ENCODE measurements at regions not wholly inside any gene's neighbourhood (a gene's known extent, or its start where the extent isn't known, plus 50 kb on each side); places are given as distances from the start of the nearest gene placed in this dataset.

GRCh38 chr4:41799126-41799525 is 50.6 kb upstream of the PHOX2B start:
- H3K27me3 ChIP-seq (ENCODE audit: control insufficient read depth, insufficient read depth, low read length): peaks cover 15% of the 10 kb centered on the region
- no peak overlapping the region for H4K5ac ChIP-seq (ENCODE audit: low read depth, low read length)
- H2BK15ac ChIP-seq (ENCODE audit: low read depth, low read length): no peak overlapping the region
- H3K23ac ChIP-seq (ENCODE audit: low read depth, low read length): no peak overlapping the region
- H3K4ac ChIP-seq (ENCODE audit: low read depth, low read length): no peak overlapping the region
- H2AFZ ChIP-seq (replicated peaks; ENCODE audit: low read length, poor library complexity): no peak overlapping the region
- dilution Hi-C loops (cut with HindIII; ENCODE audit: low sequenced_read_pairs, unreplicated experiment): no loop called here
- H3K56ac ChIP-seq (ENCODE audit: extremely low read depth, insufficient read depth, low read length): no peak overlapping the region
- ChIA-PET POLR2A (ENCODE audit: unreplicated experiment) (no interaction called here), CTCF (no interaction called here)
- TF ChIP-seq MAFK (IDR thresholded peaks at IDR 0.05; ENCODE audit: low read depth, low read length): no peak
- no peak for TF ChIP-seq RFX5 (IDR thresholded peaks at IDR 0.05; ENCODE audit: low read depth, low read length)
- no peak for TF ChIP-seq RCOR1 (IDR thresholded peaks at IDR 0.05; ENCODE audit: insufficient replicate concordance, low read length)
- TF ChIP-seq NFE2L2 (IDR thresholded peaks at IDR 0.05; ENCODE audit: low read depth, low read length): no peak
- no peak for TF ChIP-seq BHLHE40 (IDR thresholded peaks at IDR 0.05; ENCODE audit: low read depth, low read length)
- TF ChIP-seq RAD21 (IDR thresholded peaks at IDR 0.05; ENCODE audit: low read length): no peak
- no peak for TF ChIP-seq POLR2A (IDR thresholded peaks at IDR 0.05; ENCODE audit: low read depth, low read length)
- no peak for TF ChIP-seq FOS (IDR thresholded peaks at IDR 0.05; ENCODE audit: low read depth, low read length)
- no peak for TF ChIP-seq ELK1 (IDR thresholded peaks at IDR 0.05; ENCODE audit: borderline replicate concordance, low read depth, low read length)
- no peak for TF ChIP-seq CTCF (conservative IDR thresholded peaks at IDR 0.05; ENCODE audit: low read depth, low read length)
- TF ChIP-seq MXI1 (IDR thresholded peaks at IDR 0.05; ENCODE audit: borderline replicate concordance, low read depth, low read length): no peak
- TF ChIP-seq CHD1 (IDR thresholded peaks at IDR 0.05; ENCODE audit: low read depth, low read length): no peak
- no peak for TF ChIP-seq USF2 (IDR thresholded peaks at IDR 0.05; ENCODE audit: low read depth, low read length)
- no peak for TF ChIP-seq MAZ (IDR thresholded peaks at IDR 0.05; ENCODE audit: borderline replicate concordance, low read depth, low read length)
- no peak for TF ChIP-seq CEBPB (IDR thresholded peaks at IDR 0.05; ENCODE audit: low read depth, low read length)
- no peak for TF ChIP-seq SMC3 (IDR thresholded peaks at IDR 0.05; ENCODE audit: low read depth, low read length)
- intact Hi-C loops (cut with micrococcal nuclease): no loop called here
- H2BK120ac ChIP-seq (ENCODE audit: low read depth, low read length): no peak overlapping the region
- H4K8ac ChIP-seq (ENCODE audit: low read depth in 2 of 2, low read length in 2 of 2): no peak overlapping the region
- no peak overlapping the region for H3K9ac ChIP-seq (ENCODE audit: low read depth, low read length)
- H2BK20ac ChIP-seq (ENCODE audit: low read depth, low read length): no peak overlapping the region
- no peak for ATAC-seq (ENCODE audit: low read depth)
- H3K18ac ChIP-seq (ENCODE audit: low read depth, low read length): no peak overlapping the region
- H4K20me1 ChIP-seq (ENCODE audit: insufficient read depth, low read length): no peaks in the 10 kb centered on the region
- DNase-seq: no peak
- H2AK5ac ChIP-seq (ENCODE audit: low read depth, low read length): no peak overlapping the region
- no peak overlapping the region for H3K4me3 ChIP-seq (ENCODE audit: insufficient read depth, low read depth, low read length)
- H4K91ac ChIP-seq (ENCODE audit: insufficient read depth, low read depth, low read length): no peak overlapping the region
- H3K9me1 ChIP-seq (ENCODE audit: insufficient read depth, low read length): no peaks in the 10 kb centered on the region
- H3K14ac ChIP-seq (replicated peaks; ENCODE audit: low read depth, low read length): no peak overlapping the region
- H3K9me3 ChIP-seq (ENCODE audit: control insufficient read depth, insufficient read depth, low read length): no peaks in the 10 kb centered on the region
- no peaks in the 10 kb centered on the region for H3K79me1 ChIP-seq (ENCODE audit: low read depth in 1 of 2, low read length in 2 of 2)
- H3K4me1 ChIP-seq (ENCODE audit: control insufficient read depth, insufficient read depth, low read length): no peaks in the 10 kb centered on the region
- in situ Hi-C loops (cut with MboI; ENCODE audit: low sequenced_read_pairs): no loop called here
- WGBS, 2 experiments (ENCODE audit: extremely low coverage in 2 of 2, insufficient read length in 1 of 2): no CpG with 5 or more reads among the region's 1 CpG
- no peak overlapping the region for H2AK9ac ChIP-seq (replicated peaks; ENCODE audit: low read depth, low read length, poor library complexity)
- no peak overlapping the region for H2BK5ac ChIP-seq (ENCODE audit: low read depth, low read length, poor library complexity, severe bottlenecking)
- H3K27ac ChIP-seq (ENCODE audit: insufficient read depth, low read length): no peak overlapping the region
- no peaks in the 10 kb centered on the region for H3K36me3 ChIP-seq (ENCODE audit: control insufficient read depth, insufficient read depth, low read length)
- no TSS peak for BruUV-seq (replicated peaks)
- no peak overlapping the region for H3K4me2 ChIP-seq (ENCODE audit: low read depth, low read length)
